K562 (cell line): ENCODE measurements at regions not wholly inside any gene's neighbourhood (a gene's known extent, or its start where the extent isn't known, plus 50 kb on each side); places are given as distances from the start of the nearest gene placed in this dataset.

ENCODE experiments used
- ATAC-seq: fragments of 200-7000 bp; cut with Tn5 transposase; 3 replicates; pipeline ENCODE4 v1.9.1; 2020; ENCODE audit warnings: moderate library complexity
- BruUV-seq: library from RNA; stranded (reverse); fragments of 400-500 nt; replicated peaks from 2 replicates; lab custom pipeline; 2021; lab: Mats Ljungman, UMichigan
- CTCF ChIA-PET: fragments of 300-600 bp; formaldehyde crosslinking; extraction: SDS; loops from one replicate; lab custom pipeline; 2021; ENCODE audit warnings: low intra/inter-chr PET ratio; lab: Yijun Ruan, JAX
- POLR2A ChIA-PET: fragments of 300-600, 350-650 bp; sonication (Branson Sonifier 250); formaldehyde crosslinking; extraction: SDS; loops from one replicate; lab custom pipeline; 2021; ENCODE audit warnings: antibody characterized with exemption, inconsistent platforms; lab: Yijun Ruan, JAX
- DNase-seq, 4 experiments: peaks; one replicate each; pipeline versions ENCODE4 v3.0.0 to v3.0.0-alpha.2; 2011 to 2018; ENCODE audit warnings: low spot score in 3 of 4, mixed read lengths in 3 of 4; ENCODE audit errors: extremely low read depth in 1 of 4
- FAIRE-seq: peaks from 2 replicates; lab custom pipeline; 2011; peaks lifted over from hg19 to GRCh38; lab: Jason Lieb, UNC
- H2AFZ ChIP-seq: 2 replicates; pipeline ENCODE4 v1.6.0; 2011; ENCODE audit warnings: low read depth, low read length, control low read depth, inconsistent platforms
- H3K27ac ChIP-seq: fragments of 200-600 bp; 3 replicates; pipeline ENCODE4 v1.8.0; 2011; ENCODE audit warnings: low read depth, mild to moderate bottlenecking, control low read depth, inconsistent platforms, low read length, moderate library complexity, mixed read lengths; ENCODE audit errors: extremely low read depth
- H3K27me3 ChIP-seq, 2 experiments: fragments of 300-600 bp in 1 of 2; 2 replicates in 1 of 2; 3 replicates in 1 of 2; pipeline versions ENCODE4 v1.6.0 to v1.8.0; 2011; ENCODE audit warnings: inconsistent platforms in 2 of 2, low read length in 2 of 2, mild to moderate bottlenecking in 1 of 2, mixed read lengths in 1 of 2, moderate library complexity in 1 of 2; ENCODE audit not compliant: control insufficient read depth in 2 of 2, insufficient read depth in 2 of 2
- H3K36me3 ChIP-seq: fragments of 300-600 bp; 3 replicates; pipeline ENCODE4 v1.8.0; 2011; ENCODE audit warnings: mild to moderate bottlenecking, low read length, inconsistent platforms; ENCODE audit not compliant: control insufficient read depth, insufficient read depth
- H3K4me1 ChIP-seq, 2 experiments: fragments of 200-600 bp in 1 of 2; replicated peaks in 1 of 2; 2 replicates in 1 of 2; 3 replicates in 1 of 2; pipeline versions ENCODE4 v1.5.1 to v1.8.0; 2011; ENCODE audit warnings: inconsistent platforms in 2 of 2, low read length in 2 of 2, mild to moderate bottlenecking in 1 of 2, mixed read lengths in 1 of 2, moderate library complexity in 1 of 2; ENCODE audit not compliant: control insufficient read depth in 2 of 2, insufficient read depth in 2 of 2
- H3K4me2 ChIP-seq: 2 replicates; pipeline ENCODE4 v1.6.1; 2011; ENCODE audit warnings: low read length, control low read depth, inconsistent platforms, mixed read lengths; ENCODE audit not compliant: insufficient read depth
- H3K4me3 ChIP-seq: fragments of 200-600 bp; sonication (generic), shearing (Covaris generic); 2 replicates; pipeline ENCODE4 v1.5.1; 2016; ENCODE audit warnings: control low read depth, inconsistent platforms
- H3K79me2 ChIP-seq: fragments of 200-600 bp; 3 replicates; pipeline ENCODE4 v1.8.0; 2011; ENCODE audit warnings: low read length, inconsistent platforms; ENCODE audit not compliant: control insufficient read depth, insufficient read depth
- H3K9ac ChIP-seq, 2 experiments: 2 replicates each; pipeline versions ENCODE4 v1.6.0 to v1.6.1; 2011; ENCODE audit warnings: low read depth in 2 of 2, low read length in 2 of 2, control low read depth in 1 of 2, inconsistent platforms in 1 of 2, mild to moderate bottlenecking in 1 of 2, mixed read lengths in 1 of 2; ENCODE audit not compliant: insufficient read depth in 1 of 2
- H3K9me1 ChIP-seq: one replicate; pipeline ENCODE4 v1.6.0; 2011; ENCODE audit warnings: inconsistent platforms, mild to moderate bottlenecking, low read length, moderate library complexity; ENCODE audit not compliant: control insufficient read depth, insufficient read depth
- H3K9me3 ChIP-seq: replicated peaks from 2 replicates; pipeline ENCODE4 v1.5.1; 2011; ENCODE audit warnings: low read depth, low read length, inconsistent platforms; ENCODE audit not compliant: control insufficient read depth, insufficient read depth
- H4K20me1 ChIP-seq: replicated peaks from 2 replicates; pipeline ENCODE4 v1.6.1; 2011; ENCODE audit warnings: low read length, inconsistent platforms, mixed read lengths; ENCODE audit not compliant: control insufficient read depth, insufficient read depth
- ATF7 ChIP-seq: fragments of 450-650 bp; IDR thresholded peaks from 2 replicates; pipeline ENCODE4 v1.7.1; 2014; ENCODE audit warnings: mild to moderate bottlenecking, moderate library complexity
- CREBBP ChIP-seq: IDR thresholded peaks from one replicate; pipeline ENCODE4 v1.6.1; 2012; ENCODE audit warnings: low read depth, mild to moderate bottlenecking, control low read depth, inconsistent platforms, low read length
- DACH1 ChIP-seq: fragments of 450-650 bp; IDR thresholded peaks from 2 replicates; pipeline ENCODE4 v1.6.1; 2018; ENCODE audit not compliant: partially characterized antibody
- EWSR1 ChIP-seq: fragments of 450-650 bp; IDR thresholded peaks from 2 replicates; pipeline ENCODE4 v1.6.1; 2018; ENCODE audit warnings: borderline replicate concordance, mild to moderate bottlenecking, low read depth, moderate library complexity; ENCODE audit not compliant: partially characterized antibody
- HLTF ChIP-seq: fragments of 450-650 bp; IDR thresholded peaks from 2 replicates; pipeline ENCODE4 v1.6.1; 2016
- HMG20A ChIP-seq: fragments of 450-650 bp; formaldehyde crosslinking; conservative IDR thresholded peaks from 2 replicates; pipeline ENCODE4 v1.4.0; 2020; ENCODE audit warnings: mild to moderate bottlenecking, mixed read lengths
- KDM5B ChIP-seq: fragments of 200-600 bp; sonication (generic); IDR thresholded peaks from 2 replicates; pipeline ENCODE4 v1.6.1; 2012; ENCODE audit warnings: low read depth, mild to moderate bottlenecking, moderate library complexity, low read length, control low read depth, inconsistent platforms; ENCODE audit not compliant: insufficient replicate concordance
- MCM7 ChIP-seq, 2 experiments: fragments of 450-650 bp; IDR thresholded peaks; 2 replicates each; pipeline ENCODE4 v1.6.1; 2016 to 2018
- PHF21A ChIP-seq: fragments of 450-650 bp; IDR thresholded peaks from 2 replicates; pipeline ENCODE4 v1.6.1; 2017; ENCODE audit warnings: low read depth, borderline replicate concordance
- PPARD ChIP-seq: fragments of 250-450 bp; sonication (Bioruptor Pico); IDR thresholded peaks from 2 replicates; pipeline ENCODE4 v1.8.0; 2022; ENCODE audit warnings: inconsistent platforms, mild to moderate bottlenecking, moderate library complexity
- SMARCC2 ChIP-seq: fragments of 450-650 bp; IDR thresholded peaks from 2 replicates; pipeline ENCODE4 v1.6.1; 2017; ENCODE audit warnings: antibody characterized with exemption, moderate library complexity, mild to moderate bottlenecking, low read depth
- SREBF1 ChIP-seq: fragments of 150-350 bp; IDR thresholded peaks from 2 replicates; pipeline ENCODE4 v1.6.1; 2014; ENCODE audit warnings: antibody characterized with exemption, low read depth, low read length, borderline replicate concordance
- TAF15 ChIP-seq: fragments of 200-400 bp; formaldehyde crosslinking; IDR thresholded peaks from 2 replicates; pipeline ENCODE4 v1.6.1; 2017; ENCODE audit warnings: mild to moderate bottlenecking, low read depth, low read length, moderate library complexity
- TAL1 ChIP-seq: fragments of 450-650 bp; IDR thresholded peaks from 2 replicates; pipeline ENCODE4 v1.6.1; 2016; ENCODE audit warnings: mild to moderate bottlenecking
- TBP ChIP-seq: optimal IDR thresholded peaks from 2 replicates; pipeline ENCODE3; 2011; ENCODE audit warnings: low read depth, low read length, improper control_type of control experiment
- ZBTB7A ChIP-seq: IDR thresholded peaks from 2 replicates; pipeline ENCODE4 v1.6.1; 2011; ENCODE audit warnings: low read depth, mild to moderate bottlenecking, low read length, moderate library complexity, borderline replicate concordance; ENCODE audit not compliant: control insufficient read depth
- ZNF354B ChIP-seq: fragments of 250-450 bp; sonication (Bioruptor Pico); IDR thresholded peaks from 2 replicates; pipeline ENCODE4 v1.4.0; 2020
- WGBS: fragments of 100-300 bp; shearing (Covaris generic); methylation state at CpG from one replicate; pipeline ENCODE4 v1.1.6; 2016; ENCODE audit warnings: low coverage, mixed read lengths; ENCODE audit not compliant: insufficient coverage; ENCODE audit errors: missing lambda C conversion rate; 5-methylcytosine and 5-hydroxymethylcytosine counted together
- in situ Hi-C: fragments of 300-500 bp; cut with MboI; formaldehyde crosslinking; loops from 4 replicates; pipeline ENCODE4 v1.15.0; 2018; ENCODE audit warnings: inconsistent platforms, mixed read lengths
- intact Hi-C: fragments of 100-400 bp; cut with micrococcal nuclease; formaldehyde crosslinking; loops from 2 replicates; pipeline ENCODE4 v1.14.2; 2022
- TF ChIP-seq, protein P1 (sequence below), 2 experiments: fragments of 450-650 bp in 1 of 2; sonication (generic) in 1 of 2; formaldehyde crosslinking; conservative IDR thresholded peaks; 2 replicates each; pipeline versions ENCODE4 v1.4.0 to v1.8.1; 2020 to 2022; ENCODE audit warnings: mild to moderate bottlenecking in 1 of 2, missing genetic modification reagents in 1 of 2
- TF ChIP-seq, protein P2 (sequence below): fragments of 250-450 bp; sonication (Bioruptor Pico); IDR thresholded peaks from 2 replicates; pipeline ENCODE4 v1.4.0; 2020; ENCODE audit warnings: mild to moderate bottlenecking, moderate library complexity, borderline replicate concordance
- TF ChIP-seq, protein P3 (sequence below): sonication (generic); IDR thresholded peaks from 2 replicates; pipeline ENCODE4 v1.6.1; 2016

DNA sequence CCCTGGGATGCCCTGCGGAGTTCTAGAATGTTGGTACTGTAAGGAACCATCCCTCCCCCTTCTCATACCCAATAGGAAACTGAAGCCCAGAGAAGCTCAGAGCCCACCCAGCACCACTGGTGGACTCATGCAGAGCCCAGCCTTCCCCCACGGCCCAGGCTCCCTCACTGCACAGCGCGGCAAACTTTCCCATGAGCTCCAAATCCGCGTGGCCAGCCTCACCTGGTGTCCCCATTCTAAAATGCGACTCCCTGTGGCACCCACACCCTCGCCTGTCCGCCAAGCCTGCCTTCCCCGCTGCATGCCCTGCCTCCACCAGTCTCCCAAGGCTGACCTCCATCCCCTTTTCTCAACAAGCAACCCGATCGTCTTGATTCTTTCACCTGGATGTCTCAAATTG, 51.1 kb downstream of the PTGR3 start:
- FAIRE-seq, result no peak
- peaks cover 0 to 7% of the 10 kb centered on the region in 2 experiments; a peak in 1 of 5 replicates for H3K4me1 ChIP-seq
- ATAC-seq, result no peak
- ChIA-PET POLR2A (no interaction called here), CTCF (no interaction called here)
- H3K27ac ChIP-seq, result no peak overlapping the region
- no TSS peak for BruUV-seq
- TF ChIP-seq, protein P1, sequence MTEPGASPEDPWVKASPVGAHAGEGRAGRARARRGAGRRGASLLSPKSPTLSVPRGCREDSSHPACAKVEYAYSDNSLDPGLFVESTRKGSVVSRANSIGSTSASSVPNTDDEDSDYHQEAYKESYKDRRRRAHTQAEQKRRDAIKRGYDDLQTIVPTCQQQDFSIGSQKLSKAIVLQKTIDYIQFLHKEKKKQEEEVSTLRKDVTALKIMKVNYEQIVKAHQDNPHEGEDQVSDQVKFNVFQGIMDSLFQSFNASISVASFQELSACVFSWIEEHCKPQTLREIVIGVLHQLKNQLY (CRISPR knock-in tag; conservative IDR thresholded peaks at IDR 0.05), result no peak
- TF ChIP-seq, protein P2, sequence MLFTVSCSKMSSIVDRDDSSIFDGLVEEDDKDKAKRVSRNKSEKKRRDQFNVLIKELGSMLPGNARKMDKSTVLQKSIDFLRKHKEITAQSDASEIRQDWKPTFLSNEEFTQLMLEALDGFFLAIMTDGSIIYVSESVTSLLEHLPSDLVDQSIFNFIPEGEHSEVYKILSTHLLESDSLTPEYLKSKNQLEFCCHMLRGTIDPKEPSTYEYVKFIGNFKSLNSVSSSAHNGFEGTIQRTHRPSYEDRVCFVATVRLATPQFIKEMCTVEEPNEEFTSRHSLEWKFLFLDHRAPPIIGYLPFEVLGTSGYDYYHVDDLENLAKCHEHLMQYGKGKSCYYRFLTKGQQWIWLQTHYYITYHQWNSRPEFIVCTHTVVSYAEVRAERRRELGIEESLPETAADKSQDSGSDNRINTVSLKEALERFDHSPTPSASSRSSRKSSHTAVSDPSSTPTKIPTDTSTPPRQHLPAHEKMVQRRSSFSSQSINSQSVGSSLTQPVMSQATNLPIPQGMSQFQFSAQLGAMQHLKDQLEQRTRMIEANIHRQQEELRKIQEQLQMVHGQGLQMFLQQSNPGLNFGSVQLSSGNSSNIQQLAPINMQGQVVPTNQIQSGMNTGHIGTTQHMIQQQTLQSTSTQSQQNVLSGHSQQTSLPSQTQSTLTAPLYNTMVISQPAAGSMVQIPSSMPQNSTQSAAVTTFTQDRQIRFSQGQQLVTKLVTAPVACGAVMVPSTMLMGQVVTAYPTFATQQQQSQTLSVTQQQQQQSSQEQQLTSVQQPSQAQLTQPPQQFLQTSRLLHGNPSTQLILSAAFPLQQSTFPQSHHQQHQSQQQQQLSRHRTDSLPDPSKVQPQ (CRISPR knock-in tag), result no peak
- TF ChIP-seq, protein P3, sequence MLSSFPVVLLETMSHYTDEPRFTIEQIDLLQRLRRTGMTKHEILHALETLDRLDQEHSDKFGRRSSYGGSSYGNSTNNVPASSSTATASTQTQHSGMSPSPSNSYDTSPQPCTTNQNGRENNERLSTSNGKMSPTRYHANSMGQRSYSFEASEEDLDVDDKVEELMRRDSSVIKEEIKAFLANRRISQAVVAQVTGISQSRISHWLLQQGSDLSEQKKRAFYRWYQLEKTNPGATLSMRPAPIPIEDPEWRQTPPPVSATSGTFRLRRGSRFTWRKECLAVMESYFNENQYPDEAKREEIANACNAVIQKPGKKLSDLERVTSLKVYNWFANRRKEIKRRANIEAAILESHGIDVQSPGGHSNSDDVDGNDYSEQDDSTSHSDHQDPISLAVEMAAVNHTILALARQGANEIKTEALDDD, result no peak
- TF ChIP-seq CREBBP, result no peak
- no peak for TF ChIP-seq KDM5B
- TF ChIP-seq DACH1, result no peak
- no peak for TF ChIP-seq HLTF
- TF ChIP-seq SMARCC2, result no peak
- TF ChIP-seq SREBF1, result no peak
- TF ChIP-seq TAF15, result no peak
- no peak for TF ChIP-seq ATF7
- TF ChIP-seq ZNF354B (CRISPR knock-in tag), result no peak
- no peak for TF ChIP-seq PHF21A
- no peak for TF ChIP-seq TAL1
- TF ChIP-seq HMG20A (CRISPR knock-in tag), result no peak
- TF ChIP-seq PPARD (CRISPR knock-in tag), result no peak
- no peak for TF ChIP-seq TBP
- TF ChIP-seq MCM7 (IDR thresholded peaks at IDR 0.05), result no peak
- TF ChIP-seq EWSR1, result no peak
- TF ChIP-seq ZBTB7A, result no peak
- DNase-seq, result no peak
- WGBS, result 3% methylated on average over 7 of the region's 12 CpGs
- H3K79me2 ChIP-seq, result no peaks in the 10 kb centered on the region
- no peaks in the 10 kb centered on the region for H4K20me1 ChIP-seq
- intact Hi-C loops, result no loop called here
- H3K4me2 ChIP-seq, result no peak overlapping the region
- no peaks in the 10 kb centered on the region for H3K36me3 ChIP-seq
- H3K27me3 ChIP-seq, result peaks cover 28 to 79% of the 10 kb centered on the region in 2 experiments
- no peaks in the 10 kb centered on the region for H3K9me1 ChIP-seq
- H3K4me3 ChIP-seq, result no peak overlapping the region
- H3K9ac ChIP-seq, result no peak overlapping the region
- no peak overlapping the region for H2AFZ ChIP-seq
- H3K9me3 ChIP-seq, result no peaks in the 10 kb centered on the region
- in situ Hi-C loops, result no loop called here
